Liver (tissue), 8 donors: ENCODE measurements at regions not wholly inside any gene's neighbourhood (a gene's known extent, or its start where the extent isn't known, plus 50 kb on each side); places are given as distances from the start of the nearest gene placed in this dataset.

ENCODE experiments used
- DNase-seq: peaks from one replicate; pipeline ENCODE4 v3.0.0-alpha.2; 2017; ENCODE audit warnings: low spot score
- H3K27ac ChIP-seq, 2 donors: one replicate each; pipeline ENCODE4 v1.7.0; 2013; ENCODE audit warnings: inconsistent platforms in 2 of 2, low read length in 2 of 2, control low read depth in 1 of 2, low read depth in 1 of 2, mild to moderate bottlenecking in 1 of 2
- H3K27me3 ChIP-seq, 4 donors: one replicate each; pipeline versions ENCODE4 v1.6.1 to v1.7.0; 2013; ENCODE audit warnings: low read length in 3 of 4, inconsistent platforms in 1 of 4, mild to moderate bottlenecking in 1 of 4, moderate library complexity in 1 of 4; ENCODE audit not compliant: control insufficient read depth in 4 of 4, insufficient read depth in 4 of 4
- H3K36me3 ChIP-seq, 4 donors: one replicate each; pipeline versions ENCODE4 v1.6.1 to v1.7.0; 2013; ENCODE audit warnings: low read length in 3 of 4, mild to moderate bottlenecking in 3 of 4, low read depth in 1 of 4, moderate library complexity in 1 of 4; ENCODE audit not compliant: control insufficient read depth in 4 of 4, insufficient read depth in 3 of 4
- H3K4me1 ChIP-seq, 4 donors: one replicate each; pipeline versions ENCODE4 v1.6.1 to v1.7.0; 2013; ENCODE audit warnings: low read length in 3 of 4, mild to moderate bottlenecking in 3 of 4, moderate library complexity in 1 of 4; ENCODE audit not compliant: control insufficient read depth in 4 of 4, insufficient read depth in 4 of 4
- H3K4me3 ChIP-seq, 3 donors: one replicate each; pipeline versions ENCODE4 v1.6.1 to v1.7.0; 2013; ENCODE audit warnings: low read length in 3 of 3, control low read depth in 1 of 3, low read depth in 1 of 3, mild to moderate bottlenecking in 1 of 3
- H3K9ac ChIP-seq, 2 donors: one replicate each; pipeline ENCODE4 v1.7.0; 2013; ENCODE audit warnings: low read length in 2 of 2, mild to moderate bottlenecking in 2 of 2, moderate library complexity in 2 of 2, control low read depth in 1 of 2, low read depth in 1 of 2
- H3K9me3 ChIP-seq, 4 donors: one replicate each; pipeline versions ENCODE4 v1.6.1 to v1.7.0; 2013; ENCODE audit warnings: low read length in 3 of 4; ENCODE audit not compliant: control insufficient read depth in 4 of 4
- ATF3 ChIP-seq: IDR thresholded peaks from 2 replicates; pipeline ENCODE4 v1.6.1; 2016; ENCODE audit warnings: antibody characterized with exemption
- CTCF ChIP-seq: fragments of 150-350 bp; IDR thresholded peaks from 2 replicates; pipeline ENCODE4 v1.5.1; 2017; ENCODE audit warnings: improper control_type of control experiment, low read depth, low read length; ENCODE audit not compliant: missing input control
- EGR1 ChIP-seq, 2 donors: IDR thresholded peaks; 2 replicates each; pipeline ENCODE4 v1.6.1; 2016 to 2018; ENCODE audit warnings: antibody characterized with exemption in 2 of 2, low read depth in 2 of 2
- FOXA1 ChIP-seq: IDR thresholded peaks from 2 replicates; pipeline ENCODE4 v1.6.1; 2016; ENCODE audit warnings: antibody characterized with exemption
- FOXA2 ChIP-seq: IDR thresholded peaks from 2 replicates; pipeline ENCODE4 v1.6.1; 2016; ENCODE audit warnings: antibody characterized with exemption
- GABPA ChIP-seq, 2 donors: IDR thresholded peaks in 1 of 2; conservative IDR thresholded peaks in 1 of 2; 2 replicates each; pipeline ENCODE4 v1.6.1; 2016; ENCODE audit warnings: antibody characterized with exemption in 2 of 2, mild to moderate bottlenecking in 1 of 2, moderate library complexity in 1 of 2
- HNF4A ChIP-seq, 2 donors: conservative IDR thresholded peaks; 2 replicates each; pipeline ENCODE4 v1.6.1; 2016; ENCODE audit warnings: antibody characterized with exemption in 2 of 2, mild to moderate bottlenecking in 2 of 2
- HNF4G ChIP-seq: IDR thresholded peaks from 2 replicates; pipeline ENCODE4 v1.6.1; 2016; ENCODE audit warnings: antibody characterized with exemption
- JUND ChIP-seq, 2 donors: IDR thresholded peaks; 2 replicates each; pipeline ENCODE4 v1.6.1; 2016; ENCODE audit warnings: antibody characterized with exemption in 2 of 2
- MAX ChIP-seq: IDR thresholded peaks from 2 replicates; pipeline ENCODE4 v1.6.1; 2016; ENCODE audit warnings: antibody characterized with exemption
- NR2F2 ChIP-seq: IDR thresholded peaks from 2 replicates; pipeline ENCODE4 v1.6.1; 2016; ENCODE audit warnings: antibody characterized with exemption
- RAD21 ChIP-seq, 2 donors: IDR thresholded peaks; 2 replicates each; pipeline ENCODE4 v1.6.1; 2016; ENCODE audit warnings: antibody characterized with exemption in 2 of 2, mild to moderate bottlenecking in 2 of 2
- REST ChIP-seq: IDR thresholded peaks from 2 replicates; pipeline ENCODE4 v1.6.1; 2016; ENCODE audit warnings: antibody characterized with exemption, mild to moderate bottlenecking
- TAF1 ChIP-seq: conservative IDR thresholded peaks from 2 replicates; pipeline ENCODE4 v1.6.1; 2016; ENCODE audit warnings: antibody characterized with exemption, mild to moderate bottlenecking
- YY1 ChIP-seq: IDR thresholded peaks from 2 replicates; pipeline ENCODE4 v1.6.1; 2016; ENCODE audit warnings: antibody characterized with exemption, mild to moderate bottlenecking
- WGBS: extraction: QIAGEN DNeasy Blood & Tissue Kit; methylation state at CpG from one replicate; pipeline ENCODE4 v1.1.7; 2013; 5-methylcytosine and 5-hydroxymethylcytosine counted together
- TF ChIP-seq, protein P1 (sequence below): IDR thresholded peaks from 2 replicates; pipeline ENCODE4 v1.6.1; 2016; ENCODE audit warnings: antibody characterized with exemption
- donor health status: healthy.
- donor health status: healthy.
- donor health status: healthy.
- donor health status: healthy.
- donor health status: healthy.

GRCh38 chr12:17076811-17077210 lies 470.8 kb upstream of the LMO3 start:
- no peaks in the 10 kb centered on the region for H3K36me3 ChIP-seq
- no peak for TF ChIP-seq HNF4G
- no peak for TF ChIP-seq GABPA (IDR thresholded peaks at IDR 0.05 in 1 of 2, conservative IDR thresholded peaks at IDR 0.05 in 1 of 2)
- TF ChIP-seq NR2F2, result no peak
- TF ChIP-seq, protein P1, sequence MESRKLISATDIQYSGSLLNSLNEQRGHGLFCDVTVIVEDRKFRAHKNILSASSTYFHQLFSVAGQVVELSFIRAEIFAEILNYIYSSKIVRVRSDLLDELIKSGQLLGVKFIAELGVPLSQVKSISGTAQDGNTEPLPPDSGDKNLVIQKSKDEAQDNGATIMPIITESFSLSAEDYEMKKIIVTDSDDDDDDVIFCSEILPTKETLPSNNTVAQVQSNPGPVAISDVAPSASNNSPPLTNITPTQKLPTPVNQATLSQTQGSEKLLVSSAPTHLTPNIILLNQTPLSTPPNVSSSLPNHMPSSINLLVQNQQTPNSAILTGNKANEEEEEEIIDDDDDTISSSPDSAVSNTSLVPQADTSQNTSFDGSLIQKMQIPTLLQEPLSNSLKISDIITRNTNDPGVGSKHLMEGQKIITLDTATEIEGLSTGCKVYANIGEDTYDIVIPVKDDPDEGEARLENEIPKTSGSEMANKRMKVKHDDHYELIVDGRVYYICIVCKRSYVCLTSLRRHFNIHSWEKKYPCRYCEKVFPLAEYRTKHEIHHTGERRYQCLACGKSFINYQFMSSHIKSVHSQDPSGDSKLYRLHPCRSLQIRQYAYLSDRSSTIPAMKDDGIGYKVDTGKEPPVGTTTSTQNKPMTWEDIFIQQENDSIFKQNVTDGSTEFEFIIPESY, result no peak
- TF ChIP-seq FOXA2, result no peak
- no peak overlapping the region for H3K4me3 ChIP-seq
- no peak overlapping the region for H3K9ac ChIP-seq
- no peaks in the 10 kb centered on the region for H3K9me3 ChIP-seq
- H3K27ac ChIP-seq, result no peak overlapping the region
- no peak for DNase-seq
- H3K4me1 ChIP-seq, result no peaks in the 10 kb centered on the region
- no peaks in the 10 kb centered on the region for H3K27me3 ChIP-seq

GRCh38 chr12:17076028-17076744 lies 470.2 kb upstream of the LMO3 start:
- TF ChIP-seq ATF3 (no peak), RAD21 (IDR thresholded peaks at IDR 0.05) (no peak), CTCF (no peak), HNF4A (conservative IDR thresholded peaks at IDR 0.05) (no peak), TAF1 (no peak), FOXA1 (no peak), JUND (IDR thresholded peaks at IDR 0.05) (no peak), MAX (no peak), REST (no peak), YY1 (no peak), HNF4G (no peak), FOXA2 (no peak), EGR1 (IDR thresholded peaks at IDR 0.05; ENCODE audit: low read depth in 2 of 2) (no peak)
- TF ChIP-seq, protein P1, result no peak
- H3K27ac ChIP-seq, result no peak overlapping the region
- H3K9ac ChIP-seq, result no peak overlapping the region
- no peaks in the 10 kb centered on the region for H3K4me1 ChIP-seq
- H3K9me3 ChIP-seq, result no peaks in the 10 kb centered on the region
- no peaks in the 10 kb centered on the region for H3K27me3 ChIP-seq
- no peak for DNase-seq
- 87% methylated on average over 2 of the region's 2 CpGs for WGBS
- H3K36me3 ChIP-seq, result no peaks in the 10 kb centered on the region
- no peak overlapping the region for H3K4me3 ChIP-seq
